Mesendoderm (in vitro differentiated cells): ENCODE measurements at regions not wholly inside any gene's neighbourhood (a gene's known extent, or its start where the extent isn't known, plus 50 kb on each side); places are given as distances from the start of the nearest gene placed in this dataset.

Experiments
- DNase-seq: peaks from one replicate; pipeline ENCODE4 v3.0.0; 2013
- H2AK5ac ChIP-seq: 2 replicates; pipeline ENCODE4 v1.6.1; 2013; ENCODE audit warnings: low read length, inconsistent platforms
- H2BK120ac ChIP-seq: 2 replicates; pipeline ENCODE4 v1.6.1; 2013; ENCODE audit warnings: low read depth, mild to moderate bottlenecking, low read length, moderate library complexity, mixed read lengths
- H2BK15ac ChIP-seq: replicated peaks from 2 replicates; pipeline ENCODE4 v1.6.1; 2013; ENCODE audit warnings: low read depth, mild to moderate bottlenecking, moderate library complexity
- H2BK5ac ChIP-seq: 2 replicates; pipeline ENCODE4 v1.6.1; 2013; ENCODE audit warnings: low read length, inconsistent platforms
- H3K18ac ChIP-seq: 2 replicates; pipeline ENCODE4 v1.6.1; 2013; ENCODE audit warnings: mild to moderate bottlenecking, low read length, mixed read lengths
- H3K23ac ChIP-seq: one replicate; pipeline ENCODE4 v1.6.1; 2013; ENCODE audit warnings: low read length
- H3K27ac ChIP-seq: 2 replicates; pipeline ENCODE4 v1.5.1; 2013; ENCODE audit warnings: low read depth, mild to moderate bottlenecking, inconsistent platforms, low read length, moderate library complexity
- H3K27me3 ChIP-seq: 2 replicates; pipeline ENCODE4 v1.6.1; 2013; ENCODE audit warnings: low read length, control low read depth, mild to moderate bottlenecking, inconsistent platforms; ENCODE audit not compliant: insufficient read depth, poor library complexity
- H3K36me3 ChIP-seq: 2 replicates; pipeline ENCODE4 v1.6.1; 2013; ENCODE audit warnings: low read length, inconsistent platforms; ENCODE audit not compliant: control insufficient read depth, insufficient read depth
- H3K4ac ChIP-seq: one replicate; pipeline ENCODE4 v1.6.1; 2013; ENCODE audit warnings: low read depth, mild to moderate bottlenecking, low read length, moderate library complexity
- H3K4me1 ChIP-seq: 2 replicates; pipeline ENCODE4 v1.6.1; 2013; ENCODE audit warnings: low read depth, low read length, inconsistent platforms; ENCODE audit not compliant: control insufficient read depth
- H3K4me2 ChIP-seq: 2 replicates; pipeline ENCODE4 v1.6.1; 2013; ENCODE audit warnings: low read length
- H3K4me3 ChIP-seq: 2 replicates; pipeline ENCODE4 v1.5.1; 2013; ENCODE audit warnings: mild to moderate bottlenecking, low read length
- H3K56ac ChIP-seq: one replicate; pipeline ENCODE4 v1.6.1; 2013; ENCODE audit warnings: low read length
- H3K79me1 ChIP-seq: 2 replicates; pipeline ENCODE4 v1.6.1; 2013; ENCODE audit warnings: low read length, inconsistent platforms
- H3K79me2 ChIP-seq: 2 replicates; pipeline ENCODE4 v1.6.1; 2013; ENCODE audit warnings: mild to moderate bottlenecking, low read length; ENCODE audit not compliant: control insufficient read depth, insufficient read depth
- H3K9ac ChIP-seq: 2 replicates; pipeline ENCODE4 v1.6.1; 2013; ENCODE audit warnings: low read length, inconsistent platforms
- H4K5ac ChIP-seq: one replicate; pipeline ENCODE4 v1.6.1; 2013; ENCODE audit warnings: low read length
- H4K8ac ChIP-seq: one replicate; pipeline ENCODE4 v1.6.1; 2013; ENCODE audit warnings: low read depth, mild to moderate bottlenecking, control low read depth, low read length, moderate library complexity
- WGBS: extraction: QIAGEN DNeasy Blood & Tissue Kit; methylation state at CpG from one replicate; pipeline ENCODE4 v1.1.7; 2013; ENCODE audit warnings: low lambda C conversion rate, missing lambda C conversion rate; ENCODE audit not compliant: insufficient coverage; ENCODE audit errors: extremely low coverage; 5-methylcytosine and 5-hydroxymethylcytosine counted together

DNA sequence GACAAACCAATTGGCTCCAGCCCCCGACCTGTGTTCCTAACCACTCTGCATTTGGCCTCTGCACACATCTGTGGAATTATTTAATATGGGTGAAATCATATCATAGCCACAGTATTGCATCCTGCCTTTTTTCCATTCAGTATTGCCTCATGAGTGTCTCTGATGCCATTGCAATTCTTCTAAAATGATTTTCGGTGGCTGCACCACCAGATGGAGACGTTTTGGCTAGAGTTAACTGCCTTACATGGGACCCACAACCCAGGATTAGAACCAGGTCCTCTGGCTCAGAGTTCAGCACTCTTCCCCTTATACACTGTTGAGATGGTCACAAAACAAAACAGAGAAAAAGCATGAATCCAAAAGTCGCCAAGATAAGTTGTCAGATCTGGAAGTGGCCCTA lies 180.8 kb downstream of the EMX2 start:
- H3K18ac ChIP-seq = no peak overlapping the region
- no peak overlapping the region for H3K9ac ChIP-seq
- no peak overlapping the region for H4K8ac ChIP-seq
- H2BK15ac ChIP-seq = no peak overlapping the region
- no peak overlapping the region for H3K4ac ChIP-seq
- H3K27ac ChIP-seq = no peak overlapping the region
- H3K23ac ChIP-seq = no peak overlapping the region
- no peaks in the 10 kb centered on the region for H3K79me2 ChIP-seq
- no peak overlapping the region for H3K4me2 ChIP-seq
- no peak overlapping the region for H2AK5ac ChIP-seq
- no peak overlapping the region for H3K56ac ChIP-seq
- H2BK120ac ChIP-seq = no peak overlapping the region
- no peaks in the 10 kb centered on the region for H3K27me3 ChIP-seq
- H3K4me3 ChIP-seq = no peak overlapping the region
- DNase-seq = no peak
- peaks cover 4% of the 10 kb centered on the region for H3K4me1 ChIP-seq
- H3K36me3 ChIP-seq = no peaks in the 10 kb centered on the region
- no peak overlapping the region for H2BK5ac ChIP-seq
- H3K79me1 ChIP-seq = no peaks in the 10 kb centered on the region
- no CpG with 5 or more reads among the region's 4 CpGs for WGBS
- no peak overlapping the region for H4K5ac ChIP-seq

DNA sequence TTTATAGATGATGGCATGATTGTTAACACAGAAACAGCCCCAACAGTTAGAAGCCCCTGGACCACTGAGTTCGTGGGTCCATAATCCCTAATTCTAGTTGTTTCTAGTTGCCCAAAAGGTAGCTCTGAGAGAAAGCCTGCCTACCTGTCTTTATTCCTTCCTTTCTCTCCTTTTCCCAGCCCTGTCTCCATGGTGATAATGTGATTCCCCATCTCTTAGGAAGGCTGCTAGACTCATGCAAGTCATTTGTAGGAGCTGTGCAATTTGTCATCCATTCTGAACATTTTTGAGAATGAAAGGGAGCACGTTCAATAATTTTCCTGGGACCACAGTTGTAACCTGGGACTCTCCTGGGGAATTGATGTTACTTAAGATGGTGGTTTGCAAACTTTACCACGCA lies 183.4 kb downstream of the EMX2 start:
- WGBS = no CpG with 5 or more reads among the region's 3 CpGs
- no peak for DNase-seq
- no peak overlapping the region for H2BK120ac ChIP-seq
- no peak overlapping the region for H3K4ac ChIP-seq
- H3K79me1 ChIP-seq = no peaks in the 10 kb centered on the region
- H3K27ac ChIP-seq = no peak overlapping the region
- H3K4me3 ChIP-seq = no peak overlapping the region
- H2BK5ac ChIP-seq = no peak overlapping the region
- H3K4me1 ChIP-seq = peaks cover under 1% of the 10 kb centered on the region
- no peak overlapping the region for H2BK15ac ChIP-seq
- no peak overlapping the region for H3K56ac ChIP-seq
- no peak overlapping the region for H4K8ac ChIP-seq
- H3K23ac ChIP-seq = no peak overlapping the region
- H3K79me2 ChIP-seq = no peaks in the 10 kb centered on the region
- no peak overlapping the region for H3K4me2 ChIP-seq
- H2AK5ac ChIP-seq = no peak overlapping the region
- H3K9ac ChIP-seq = no peak overlapping the region
- H4K5ac ChIP-seq = no peak overlapping the region
- H3K27me3 ChIP-seq = no peaks in the 10 kb centered on the region
- no peak overlapping the region for H3K18ac ChIP-seq
- H3K36me3 ChIP-seq = no peaks in the 10 kb centered on the region

DNA sequence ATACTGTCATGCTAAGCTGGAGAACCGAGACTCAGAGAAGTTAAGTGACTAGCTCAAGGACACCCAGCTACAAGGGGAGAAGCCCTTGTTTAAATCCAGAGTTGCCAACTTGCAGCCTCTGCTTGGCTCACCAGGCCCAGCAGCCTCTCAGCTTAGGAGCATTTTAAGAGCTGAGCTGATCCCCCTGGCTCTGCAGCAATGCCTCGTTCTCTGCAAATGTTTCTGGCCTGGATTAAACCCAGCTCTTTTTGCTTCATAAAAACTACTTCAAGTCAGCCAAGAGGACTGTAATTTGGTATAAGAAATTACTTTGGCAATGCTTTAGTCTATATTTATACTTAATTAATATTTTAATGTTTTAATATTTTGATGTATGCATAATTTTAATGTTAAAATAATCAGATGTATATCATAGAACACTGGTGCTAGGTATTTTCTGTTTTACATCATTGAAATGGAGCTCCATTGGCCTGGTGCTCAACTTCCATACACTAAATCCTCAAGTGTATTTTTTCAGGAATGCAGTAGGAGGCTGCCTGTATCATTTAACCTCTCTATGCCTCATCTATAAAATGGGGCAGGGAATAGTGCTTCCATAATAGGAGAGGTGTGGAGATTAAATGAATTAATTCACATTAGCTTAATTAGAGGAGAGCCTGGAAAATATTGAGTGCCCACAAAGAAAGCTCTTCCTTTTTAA lies 184.2 kb downstream of the EMX2 start:
- Histone ChIP-seq H3K23ac (no peak overlapping the region), H3K4me3 (no peak overlapping the region), H2BK120ac (no peak overlapping the region), H3K18ac (no peak overlapping the region), H3K27ac (no peak overlapping the region), H2BK5ac (no peak overlapping the region), H3K4ac (no peak overlapping the region), H4K8ac (no peak overlapping the region), H3K36me3 (no peaks in the 10 kb centered on the region), H3K56ac (no peak overlapping the region), H2BK15ac (no peak overlapping the region), H2AK5ac (no peak overlapping the region), H3K9ac (no peak overlapping the region), H3K79me1 (no peaks in the 10 kb centered on the region), H3K79me2 (no peaks in the 10 kb centered on the region), H3K27me3 (no peaks in the 10 kb centered on the region), H4K5ac (no peak overlapping the region), H3K4me2 (no peak overlapping the region), H3K4me1 (no peaks in the 10 kb centered on the region)
- no CpG with 5 or more reads among the region's 2 CpGs for WGBS
- DNase-seq = no peak

DNA sequence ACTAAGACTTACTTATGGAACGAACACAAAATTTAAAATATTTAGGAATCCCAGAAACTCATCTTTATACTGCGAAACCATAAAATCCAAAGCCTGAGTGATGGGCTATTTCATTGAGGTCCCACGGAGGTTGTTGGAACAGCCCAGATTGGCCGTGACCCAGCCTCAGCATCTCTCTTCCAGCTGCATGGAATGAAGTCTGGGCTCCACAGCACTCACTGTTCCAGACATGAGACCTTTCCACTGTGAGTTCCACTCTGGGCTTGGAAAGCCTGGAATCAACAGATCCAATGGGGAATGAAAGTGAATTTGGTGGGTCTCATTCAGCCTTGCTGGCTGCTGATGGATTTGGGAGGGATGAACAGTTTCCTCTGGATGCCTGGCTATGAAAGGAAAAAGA lies 184.9 kb downstream of the EMX2 start:
- Histone ChIP-seq H3K23ac (no peak overlapping the region), H3K4me1 (no peaks in the 10 kb centered on the region), H3K4me3 (no peak overlapping the region), H3K4me2 (no peak overlapping the region), H3K27me3 (no peaks in the 10 kb centered on the region), H3K18ac (no peak overlapping the region), H3K9ac (no peak overlapping the region), H2BK120ac (no peak overlapping the region), H3K79me2 (no peaks in the 10 kb centered on the region), H2BK15ac (no peak overlapping the region), H2BK5ac (no peak overlapping the region), H3K56ac (no peak overlapping the region), H2AK5ac (no peak overlapping the region), H3K27ac (no peak overlapping the region), H4K8ac (no peak overlapping the region), H3K79me1 (no peaks in the 10 kb centered on the region), H4K5ac (no peak overlapping the region), H3K36me3 (no peaks in the 10 kb centered on the region), H3K4ac (no peak overlapping the region)
- WGBS = no CpG with 5 or more reads among the region's 4 CpGs
- DNase-seq = no peak

DNA sequence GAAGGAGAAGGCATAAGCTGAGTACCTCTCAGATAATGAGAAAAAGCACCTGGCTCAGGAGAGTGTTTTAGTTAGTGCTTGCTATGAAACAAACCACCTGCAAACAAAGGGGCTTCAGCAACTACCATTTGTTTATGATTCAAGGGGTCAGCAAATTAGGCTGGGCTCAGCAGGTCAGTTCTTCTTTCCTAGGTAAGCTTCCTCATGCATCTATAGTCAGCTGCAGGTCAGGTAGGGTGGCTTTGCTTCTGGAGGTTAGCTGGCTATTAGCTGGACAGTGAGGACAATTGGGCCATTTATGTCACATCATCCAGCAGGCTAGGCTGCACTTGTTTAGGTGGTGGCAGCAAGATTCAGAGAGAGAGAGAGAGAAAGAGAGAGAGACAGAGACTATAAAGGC lies 185.5 kb downstream of the EMX2 start:
- H3K9ac ChIP-seq = no peak overlapping the region
- no peaks in the 10 kb centered on the region for H3K27me3 ChIP-seq
- no peak overlapping the region for H3K4ac ChIP-seq
- no peaks in the 10 kb centered on the region for H3K36me3 ChIP-seq
- no peak overlapping the region for H3K18ac ChIP-seq
- H3K79me1 ChIP-seq = no peaks in the 10 kb centered on the region
- no peak overlapping the region for H2AK5ac ChIP-seq
- no peak overlapping the region for H4K8ac ChIP-seq
- no peak for DNase-seq
- H3K79me2 ChIP-seq = no peaks in the 10 kb centered on the region
- no peaks in the 10 kb centered on the region for H3K4me1 ChIP-seq
- no peak overlapping the region for H2BK5ac ChIP-seq
- H3K27ac ChIP-seq = no peak overlapping the region
- H2BK120ac ChIP-seq = no peak overlapping the region
- no peak overlapping the region for H4K5ac ChIP-seq
- no peak overlapping the region for H3K56ac ChIP-seq
- no peak overlapping the region for H3K4me2 ChIP-seq
- H3K4me3 ChIP-seq = no peak overlapping the region
- no peak overlapping the region for H3K23ac ChIP-seq
- H2BK15ac ChIP-seq = no peak overlapping the region

DNA sequence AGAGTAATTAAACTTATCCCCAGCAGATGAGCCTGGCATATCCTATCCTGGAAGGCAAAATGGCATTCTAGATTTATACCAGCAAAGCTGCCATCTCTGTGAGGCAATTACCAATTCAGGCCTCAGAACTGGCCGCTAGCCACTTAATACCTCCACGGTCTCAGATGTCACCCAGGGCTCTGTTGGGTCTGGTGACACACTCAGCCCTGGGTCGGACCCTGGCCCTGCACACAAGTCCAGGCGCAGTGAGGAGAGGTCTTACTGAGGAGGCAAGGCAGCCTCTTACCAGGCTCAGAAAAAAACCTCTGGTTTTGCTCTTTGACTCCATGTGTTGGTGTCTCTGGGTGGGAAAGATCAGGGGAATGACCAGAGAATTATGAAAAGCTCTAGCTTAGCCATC lies 186.6 kb downstream of the EMX2 start:
- H4K5ac ChIP-seq = no peak overlapping the region
- no peak overlapping the region for H2BK15ac ChIP-seq
- no peaks in the 10 kb centered on the region for H3K79me1 ChIP-seq
- no CpG with 5 or more reads among the region's 4 CpGs for WGBS
- no peak for DNase-seq
- no peaks in the 10 kb centered on the region for H3K27me3 ChIP-seq
- H3K56ac ChIP-seq = no peak overlapping the region
- no peak overlapping the region for H2BK120ac ChIP-seq
- H3K4ac ChIP-seq = no peak overlapping the region
- no peak overlapping the region for H2BK5ac ChIP-seq
- H4K8ac ChIP-seq = no peak overlapping the region
- no peaks in the 10 kb centered on the region for H3K4me1 ChIP-seq
- H3K23ac ChIP-seq = no peak overlapping the region
- no peaks in the 10 kb centered on the region for H3K79me2 ChIP-seq
- H3K36me3 ChIP-seq = no peaks in the 10 kb centered on the region
- H3K18ac ChIP-seq = no peak overlapping the region
- H3K27ac ChIP-seq = no peak overlapping the region
- H3K4me3 ChIP-seq = no peak overlapping the region
- H3K4me2 ChIP-seq = no peak overlapping the region
- no peak overlapping the region for H3K9ac ChIP-seq
- no peak overlapping the region for H2AK5ac ChIP-seq
